ENCODE measurements at regions not wholly inside any gene's neighbourhood (a gene's known extent, or its start where the extent isn't known, plus 50 kb on each side); places are given as distances from the start of the nearest gene placed in this dataset.

DNA sequence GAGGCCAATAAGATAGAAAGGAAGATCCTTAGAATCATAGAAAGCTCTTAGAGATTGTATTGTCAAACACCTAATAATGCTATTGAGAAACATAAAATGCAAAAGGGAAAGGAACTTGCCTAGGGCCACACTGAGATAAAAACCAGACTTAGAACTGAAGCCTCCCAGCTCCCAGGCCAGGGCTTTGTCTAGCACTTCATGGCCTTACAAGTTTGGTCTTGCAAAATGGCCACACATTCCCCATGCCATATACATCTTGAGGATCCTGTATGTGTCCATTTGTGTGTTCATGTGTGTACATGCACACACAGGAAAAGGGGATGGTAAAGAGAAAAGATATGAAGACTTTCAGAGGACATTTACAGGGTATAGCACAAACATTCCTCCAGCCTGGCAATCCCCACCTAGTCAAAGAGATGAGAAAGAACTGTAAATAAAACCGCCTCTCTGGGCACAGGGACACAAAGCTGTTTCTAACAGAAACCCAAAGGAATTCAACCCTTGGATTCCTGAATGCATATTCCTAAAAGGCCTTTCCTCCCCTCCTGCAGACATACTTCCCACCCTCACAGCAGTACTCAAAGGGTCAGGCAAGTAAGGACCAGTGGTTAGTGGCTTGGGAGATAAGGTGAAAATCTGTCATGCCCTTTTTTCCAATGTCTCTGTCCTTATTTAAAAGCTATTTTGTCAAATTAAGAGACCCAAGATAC lies 99.7 kb upstream of the KLHL29 start:
- no peak overlapping the region for H3K27ac Mint-ChIP-seq (ENCODE audit: unreplicated experiment)
- CTCF ChIA-PET = no interaction called here

GRCh38 chr2:23286031-23286757 lies 98.8 kb upstream of the KLHL29 start:
- H3K36me3 ChIP-seq (ENCODE audit: control insufficient read depth, insufficient read depth, low read length) = no peaks in the 10 kb centered on the region
- Mint-ChIP-seq H3K27me3 (ENCODE audit: insufficient read depth, unreplicated experiment) (no peaks in the 10 kb centered on the region), H3K4me3 (ENCODE audit: unreplicated experiment) (no peak overlapping the region), H3K36me3 (ENCODE audit: insufficient read depth, unreplicated experiment) (no peaks in the 10 kb centered on the region), H3K4me1 (ENCODE audit: low read depth, unreplicated experiment) (peaks cover 10% of the 10 kb centered on the region), H3K9me3 (ENCODE audit: unreplicated experiment) (peaks cover 10% of the 10 kb centered on the region), H3K27ac (ENCODE audit: unreplicated experiment) (no peak overlapping the region)
- intact Hi-C loops (cut with micrococcal nuclease; ENCODE audit: unreplicated experiment) = no loop called here
- ChIA-PET CTCF (interaction anchor here (0.6 kb wide), 1 partner anchor 42 kb away, joined by 4 read pairs; no protein-coding TSS in a partner anchor), POLR2A (no interaction called here)
- no TSS peak for BruUV-seq (replicated peaks)
- H3K4me1 ChIP-seq = peaks cover 30% of the 10 kb centered on the region
- H3K4me3 ChIP-seq (ENCODE audit: low read depth, low read length) = no peak overlapping the region
- H3K27me3 ChIP-seq (replicated peaks; ENCODE audit: control insufficient read depth, insufficient read depth, low read length) = no peaks in the 10 kb centered on the region
- no peak for TF ChIP-seq CTCF (IDR thresholded peaks at IDR 0.05; ENCODE audit: insufficient read depth in 1 of 2, low read depth in 1 of 2, low read length in 1 of 2, severe bottlenecking in 1 of 2, unreplicated experiment in 1 of 2)
- H3K9me3 ChIP-seq = no peaks in the 10 kb centered on the region
- DNase-seq = no peak

More for the DNA sequence above, 99.7 kb upstream of the KLHL29 start:
- H3K9me3 ChIP-seq = no peaks in the 10 kb centered on the region
- H3K36me3 ChIP-seq (ENCODE audit: control insufficient read depth, insufficient read depth, low read length) = no peaks in the 10 kb centered on the region
- H3K4me1 ChIP-seq = peaks cover 30% of the 10 kb centered on the region
- no TSS peak for BruUV-seq (replicated peaks)
- Mint-ChIP-seq H3K9me3 (ENCODE audit: unreplicated experiment) (peaks cover 10% of the 10 kb centered on the region), H3K4me1 (ENCODE audit: low read depth, unreplicated experiment) (peaks cover 10% of the 10 kb centered on the region), H3K4me3 (ENCODE audit: unreplicated experiment) (no peak overlapping the region), H3K36me3 (ENCODE audit: insufficient read depth, unreplicated experiment) (no peaks in the 10 kb centered on the region), H3K27me3 (ENCODE audit: insufficient read depth, unreplicated experiment) (no peaks in the 10 kb centered on the region)
- POLR2A ChIA-PET = no interaction called here
- H3K27me3 ChIP-seq (replicated peaks; ENCODE audit: control insufficient read depth, insufficient read depth, low read length) = no peaks in the 10 kb centered on the region
- DNase-seq = no peak
- intact Hi-C loops (cut with micrococcal nuclease; ENCODE audit: unreplicated experiment) = no loop called here
- H3K4me3 ChIP-seq (ENCODE audit: low read depth, low read length) = no peak overlapping the region
- TF ChIP-seq CTCF (IDR thresholded peaks at IDR 0.05; ENCODE audit: insufficient read depth in 1 of 2, low read depth in 1 of 2, low read length in 1 of 2, severe bottlenecking in 1 of 2, unreplicated experiment in 1 of 2) = no peak

GRCh38 chr2:23286758-23287704 lies 97.9 kb upstream of the KLHL29 start:
- TF ChIP-seq CTCF (IDR thresholded peaks at IDR 0.05; ENCODE audit: insufficient read depth in 1 of 2, low read depth in 1 of 2, low read length in 1 of 2, severe bottlenecking in 1 of 2, unreplicated experiment in 1 of 2) = no peak
- Mint-ChIP-seq H3K4me1 (ENCODE audit: low read depth, unreplicated experiment) (peaks cover 10% of the 10 kb centered on the region), H3K27ac (ENCODE audit: unreplicated experiment) (peak overlapping the region; percentile 87), H3K36me3 (ENCODE audit: insufficient read depth, unreplicated experiment) (no peaks in the 10 kb centered on the region), H3K9me3 (ENCODE audit: unreplicated experiment) (peaks cover 10% of the 10 kb centered on the region), H3K27me3 (ENCODE audit: insufficient read depth, unreplicated experiment) (no peaks in the 10 kb centered on the region), H3K4me3 (ENCODE audit: unreplicated experiment) (peak overlapping the region; percentile 31)
- peaks cover 30% of the 10 kb centered on the region for H3K4me1 ChIP-seq
- POLR2A ChIA-PET = no interaction called here
- no TSS peak for BruUV-seq (replicated peaks)
- CTCF ChIA-PET = interaction anchor here (0.6 kb wide), 1 partner anchor 43 kb away, joined by 4 read pairs; no protein-coding TSS in a partner anchor
- H3K9me3 ChIP-seq = no peaks in the 10 kb centered on the region
- no peak overlapping the region for H3K4me3 ChIP-seq (ENCODE audit: low read depth, low read length)
- DNase-seq = peak; percentile 7 to 50
- intact Hi-C loops (cut with micrococcal nuclease; ENCODE audit: unreplicated experiment) = no loop called here
- no peaks in the 10 kb centered on the region for H3K36me3 ChIP-seq (ENCODE audit: control insufficient read depth, insufficient read depth, low read length)
- no peaks in the 10 kb centered on the region for H3K27me3 ChIP-seq (replicated peaks; ENCODE audit: control insufficient read depth, insufficient read depth, low read length)

All from Caco-2 (cell line).